ENCODE measurements at regions not wholly inside any gene's neighbourhood (a gene's known extent, or its start where the extent isn't known, plus 50 kb on each side); places are given as distances from the start of the nearest gene placed in this dataset.
"Not testable (repeated sequence)": the region's sequence is repeated elsewhere in the genome, so short reads cannot be mapped to it uniquely, and the experiment has no call there.

- no peaks in the 10 kb centered on the region for H3K27me3 ChIP-seq (ENCODE audit: low read length)
- H2AFZ ChIP-seq (ENCODE audit: low read depth, low read length, severe bottlenecking): no peak overlapping the region
- no peaks in the 10 kb centered on the region for H3K9me2 ChIP-seq (replicated peaks; ENCODE audit: insufficient read depth, low read length)
- H4K20me1 ChIP-seq (ENCODE audit: low read depth, low read length): no peaks in the 10 kb centered on the region
- H3K9ac ChIP-seq (ENCODE audit: low read length): no peak overlapping the region
- H3K27ac ChIP-seq (ENCODE audit: low read depth, low read length): no peak overlapping the region
- H3K36me3 ChIP-seq (ENCODE audit: low read length): no peaks in the 10 kb centered on the region
- no peak overlapping the region for H3K4me2 ChIP-seq (ENCODE audit: low read depth, low read length, poor library complexity, severe bottlenecking)
- H3K4me3 ChIP-seq (ENCODE audit: insufficient read depth, low read length, poor library complexity, severe bottlenecking): no peak overlapping the region
- TF ChIP-seq, protein P1, sequence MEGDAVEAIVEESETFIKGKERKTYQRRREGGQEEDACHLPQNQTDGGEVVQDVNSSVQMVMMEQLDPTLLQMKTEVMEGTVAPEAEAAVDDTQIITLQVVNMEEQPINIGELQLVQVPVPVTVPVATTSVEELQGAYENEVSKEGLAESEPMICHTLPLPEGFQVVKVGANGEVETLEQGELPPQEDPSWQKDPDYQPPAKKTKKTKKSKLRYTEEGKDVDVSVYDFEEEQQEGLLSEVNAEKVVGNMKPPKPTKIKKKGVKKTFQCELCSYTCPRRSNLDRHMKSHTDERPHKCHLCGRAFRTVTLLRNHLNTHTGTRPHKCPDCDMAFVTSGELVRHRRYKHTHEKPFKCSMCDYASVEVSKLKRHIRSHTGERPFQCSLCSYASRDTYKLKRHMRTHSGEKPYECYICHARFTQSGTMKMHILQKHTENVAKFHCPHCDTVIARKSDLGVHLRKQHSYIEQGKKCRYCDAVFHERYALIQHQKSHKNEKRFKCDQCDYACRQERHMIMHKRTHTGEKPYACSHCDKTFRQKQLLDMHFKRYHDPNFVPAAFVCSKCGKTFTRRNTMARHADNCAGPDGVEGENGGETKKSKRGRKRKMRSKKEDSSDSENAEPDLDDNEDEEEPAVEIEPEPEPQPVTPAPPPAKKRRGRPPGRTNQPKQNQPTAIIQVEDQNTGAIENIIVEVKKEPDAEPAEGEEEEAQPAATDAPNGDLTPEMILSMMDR (IDR thresholded peaks at IDR 0.05; ENCODE audit: insufficient read depth, low read length, poor library complexity, severe bottlenecking): no peak
- TF ChIP-seq EZH2phosphoT487 (conservative IDR thresholded peaks at IDR 0.05; ENCODE audit: low read length): no peak
- no peaks in the 10 kb centered on the region for H3K79me2 ChIP-seq (ENCODE audit: insufficient read depth, low read length)
- H3K9me3 ChIP-seq (ENCODE audit: insufficient read depth, low read length): no peaks in the 10 kb centered on the region
- no peaks in the 10 kb centered on the region for H3F3A ChIP-seq (ENCODE audit: insufficient read depth)
Measured at GRCh38 chr22:49392841-49393510, 434.7 kb downstream of the BRD1 start.

- H4K20me1 ChIP-seq (ENCODE audit: low read depth, low read length): no peaks in the 10 kb centered on the region
- H2AFZ ChIP-seq (ENCODE audit: low read depth, low read length, severe bottlenecking): no peak overlapping the region
- no peak overlapping the region for H3K9ac ChIP-seq (ENCODE audit: low read length)
- H3K4me3 ChIP-seq (ENCODE audit: insufficient read depth, low read length, poor library complexity, severe bottlenecking): no peak overlapping the region
- H3K9me2 ChIP-seq (replicated peaks; ENCODE audit: insufficient read depth, low read length): no peaks in the 10 kb centered on the region
- no peaks in the 10 kb centered on the region for H3K27me3 ChIP-seq (ENCODE audit: low read length)
- H3K4me2 ChIP-seq (ENCODE audit: low read depth, low read length, poor library complexity, severe bottlenecking): no peak overlapping the region
- TF ChIP-seq EZH2phosphoT487 (conservative IDR thresholded peaks at IDR 0.05; ENCODE audit: low read length): no peak
- no peaks in the 10 kb centered on the region for H3K36me3 ChIP-seq (ENCODE audit: low read length)
- no peaks in the 10 kb centered on the region for H3K9me3 ChIP-seq (ENCODE audit: insufficient read depth, low read length)
- no peaks in the 10 kb centered on the region for H3F3A ChIP-seq (ENCODE audit: insufficient read depth)
- H3K27ac ChIP-seq (ENCODE audit: low read depth, low read length): no peak overlapping the region
- H3K79me2 ChIP-seq (ENCODE audit: insufficient read depth, low read length): no peaks in the 10 kb centered on the region
Measured at GRCh38 chr22:49392247-49392646, 435.4 kb downstream of the BRD1 start.

GRCh38 chr22:49391436-49391835, 436.2 kb downstream of the BRD1 start:
- no peaks in the 10 kb centered on the region for H3K9me2 ChIP-seq (replicated peaks; ENCODE audit: insufficient read depth, low read length)
- no peaks in the 10 kb centered on the region for H3K36me3 ChIP-seq (ENCODE audit: low read length)
- no peaks in the 10 kb centered on the region for H3K79me2 ChIP-seq (ENCODE audit: insufficient read depth, low read length)
- TF ChIP-seq, protein P1 (IDR thresholded peaks at IDR 0.05; ENCODE audit: insufficient read depth, low read length, poor library complexity, severe bottlenecking): no peak
- no peak for TF ChIP-seq EZH2phosphoT487 (conservative IDR thresholded peaks at IDR 0.05; ENCODE audit: low read length)
- H3K27me3 ChIP-seq (ENCODE audit: low read length): no peaks in the 10 kb centered on the region
- no peaks in the 10 kb centered on the region for H3F3A ChIP-seq (ENCODE audit: insufficient read depth)
- H3K4me2 ChIP-seq (ENCODE audit: low read depth, low read length, poor library complexity, severe bottlenecking): no peak overlapping the region
- no peaks in the 10 kb centered on the region for H4K20me1 ChIP-seq (ENCODE audit: low read depth, low read length)
- H3K27ac ChIP-seq (ENCODE audit: low read depth, low read length): no peak overlapping the region
- no peaks in the 10 kb centered on the region for H3K9me3 ChIP-seq (ENCODE audit: insufficient read depth, low read length)
- H2AFZ ChIP-seq (ENCODE audit: low read depth, low read length, severe bottlenecking): no peak overlapping the region
- H3K9ac ChIP-seq (ENCODE audit: low read length): no peak overlapping the region
- no peak overlapping the region for H3K4me3 ChIP-seq (ENCODE audit: insufficient read depth, low read length, poor library complexity, severe bottlenecking)

- Histone ChIP-seq H3K9me2 (replicated peaks; ENCODE audit: insufficient read depth, low read length) (no peaks in the 10 kb centered on the region), H3K9ac (ENCODE audit: low read length) (no peak overlapping the region), H3K4me3 (ENCODE audit: insufficient read depth, low read length, poor library complexity, severe bottlenecking) (no peak overlapping the region), H3K4me2 (ENCODE audit: low read depth, low read length, poor library complexity, severe bottlenecking) (no peak overlapping the region), H3K36me3 (ENCODE audit: low read length) (no peaks in the 10 kb centered on the region), H4K20me1 (ENCODE audit: low read depth, low read length) (no peaks in the 10 kb centered on the region), H3F3A (ENCODE audit: insufficient read depth) (no peaks in the 10 kb centered on the region), H2AFZ (ENCODE audit: low read depth, low read length, severe bottlenecking) (no peak overlapping the region), H3K9me3 (ENCODE audit: insufficient read depth, low read length) (no peaks in the 10 kb centered on the region), H3K27me3 (ENCODE audit: low read length) (no peaks in the 10 kb centered on the region), H3K27ac (ENCODE audit: low read depth, low read length) (no peak overlapping the region), H3K79me2 (ENCODE audit: insufficient read depth, low read length) (no peaks in the 10 kb centered on the region)
- TF ChIP-seq, protein P1 (IDR thresholded peaks at IDR 0.05; ENCODE audit: insufficient read depth, low read length, poor library complexity, severe bottlenecking): no peak
- no peak for TF ChIP-seq EZH2phosphoT487 (conservative IDR thresholded peaks at IDR 0.05; ENCODE audit: low read length)
Measured at GRCh38 chr22:49390954-49391353, 436.7 kb downstream of the BRD1 start.

GRCh38 chr22:49383909-49384308, 443.8 kb downstream of the BRD1 start:
- H3K9me3 ChIP-seq (ENCODE audit: insufficient read depth, low read length); H3K9ac ChIP-seq (ENCODE audit: low read length); H3K4me3 ChIP-seq (ENCODE audit: insufficient read depth, low read length, poor library complexity, severe bottlenecking); H3K79me2 ChIP-seq (ENCODE audit: insufficient read depth, low read length); H3K36me3 ChIP-seq (ENCODE audit: low read length); H2AFZ ChIP-seq (ENCODE audit: low read depth, low read length, severe bottlenecking); H3K27me3 ChIP-seq (ENCODE audit: low read length); H3F3A ChIP-seq (ENCODE audit: insufficient read depth); H3K27ac ChIP-seq (ENCODE audit: low read depth, low read length); H3K4me2 ChIP-seq (ENCODE audit: low read depth, low read length, poor library complexity, severe bottlenecking); H4K20me1 ChIP-seq (ENCODE audit: low read depth, low read length); H3K9me2 ChIP-seq (replicated peaks; ENCODE audit: insufficient read depth, low read length): not testable (repeated sequence)
